Panc1 (cell line): ENCODE measurements at regions not wholly inside any gene's neighbourhood (a gene's known extent, or its start where the extent isn't known, plus 50 kb on each side); places are given as distances from the start of the nearest gene placed in this dataset.

Experiments used
- ATAC-seq: fragments of 200-7000 bp; cut with Tn5 transposase; 2 replicates; pipeline ENCODE4 v1.9.1; 2020; ENCODE audit warnings: mild to moderate bottlenecking, moderate library complexity
- BruUV-seq: library from RNA; stranded (reverse); fragments of 400-500 nt; replicated peaks from 2 replicates; lab custom pipeline; 2021; lab: Mats Ljungman, UMichigan
- CTCF ChIA-PET: fragments of 300-600 bp; sonication (Branson Sonifier 250); formaldehyde crosslinking; loops from one replicate; lab custom pipeline; 2022; ENCODE audit warnings: antibody characterized with exemption; lab: Charles Lee
- POLR2A ChIA-PET: fragments of 300-600 bp; sonication (Branson Sonifier 250); formaldehyde crosslinking; loops from one replicate; lab custom pipeline; 2022; ENCODE audit warnings: antibody characterized with exemption; lab: Charles Lee
- DNase-seq: peaks from one replicate; pipeline ENCODE4 v3.0.0-alpha.2; 2010; ENCODE audit warnings: low read depth, low spot score
- H3K27ac ChIP-seq: 2 replicates; pipeline ENCODE4 v1.5.1; 2011; ENCODE audit warnings: mild to moderate bottlenecking, low read length, inconsistent platforms
- H3K27me3 ChIP-seq: fragments of 200-500 bp; sonication (Bioruptor generic); 2 replicates; pipeline ENCODE4 v1.6.0; 2014; ENCODE audit warnings: low read length, inconsistent platforms; ENCODE audit not compliant: control insufficient read depth, insufficient read depth
- H3K36me3 ChIP-seq: fragments of 200-500 bp; sonication (Bioruptor generic); 2 replicates; pipeline ENCODE4 v1.5.1; 2014; ENCODE audit warnings: inconsistent platforms, mild to moderate bottlenecking, low read length, moderate library complexity; ENCODE audit not compliant: control insufficient read depth, insufficient read depth
- H3K4me1 ChIP-seq: 2 replicates; pipeline ENCODE4 v1.5.1; 2011; ENCODE audit warnings: inconsistent platforms, mild to moderate bottlenecking, low read length, moderate library complexity; ENCODE audit not compliant: control insufficient read depth, insufficient read depth
- H3K4me3 ChIP-seq, 2 experiments: 2 replicates each; pipeline ENCODE4 v1.5.1; 2011 to 2012; ENCODE audit warnings: low read depth in 2 of 2, low read length in 2 of 2, mild to moderate bottlenecking in 2 of 2, inconsistent platforms in 1 of 2, moderate library complexity in 1 of 2
- H3K9me3 ChIP-seq: fragments of 200-500 bp; sonication (Bioruptor generic); 2 replicates; pipeline ENCODE4 v1.5.1; 2014; ENCODE audit warnings: low read depth, mild to moderate bottlenecking, inconsistent platforms, low read length, moderate library complexity; ENCODE audit not compliant: control insufficient read depth, insufficient read depth
- CTCF ChIP-seq: fragments of 450-650 bp; IDR thresholded peaks from 2 replicates; pipeline ENCODE4 v1.5.1; 2017; ENCODE audit warnings: mild to moderate bottlenecking
- POLR2AphosphoS5 ChIP-seq: IDR thresholded peaks from 2 replicates; pipeline ENCODE4 v1.6.1; 2012; ENCODE audit warnings: mild to moderate bottlenecking, low read depth, low read length, moderate library complexity
- REST ChIP-seq, 2 experiments: IDR thresholded peaks; 2 replicates each; pipeline ENCODE4 v1.6.1; 2011 to 2012; ENCODE audit warnings: low read depth in 2 of 2, control low read depth in 1 of 2, low read length in 1 of 2, mild to moderate bottlenecking in 1 of 2, moderate library complexity in 1 of 2; ENCODE audit not compliant: insufficient read depth in 1 of 2
- SIN3A ChIP-seq: IDR thresholded peaks from 2 replicates; pipeline ENCODE4 v1.6.1; 2012; ENCODE audit warnings: low read depth, mild to moderate bottlenecking, low read length, moderate library complexity, borderline replicate concordance; ENCODE audit not compliant: insufficient read depth
- TCF7L2 ChIP-seq: IDR thresholded peaks from 2 replicates; pipeline ENCODE4 v1.6.1; 2011; ENCODE audit warnings: mild to moderate bottlenecking, low read depth, low read length, inconsistent platforms
- in situ Hi-C: cut with HindIII; loops from 2 replicates; pipeline ENCODE4 v1.10.0; 2016; ENCODE audit warnings: low sequenced_read_pairs, low pct_unique_long_range_greater_than_20kb
- intact Hi-C: fragments of 100-400 bp; cut with micrococcal nuclease; formaldehyde crosslinking; loops from one replicate; pipeline ENCODE4 v1.10.0; 2022; ENCODE audit not compliant: unreplicated experiment

GRCh38 chr5:135130261-135131215 is 96.5 kb upstream of the PITX1 start:
- TF ChIP-seq REST (IDR thresholded peaks at IDR 0.05; ENCODE audit: insufficient read depth in 1 of 2, low read depth in 2 of 2, low read length in 1 of 2) (no peak), POLR2AphosphoS5 (no peak), SIN3A (no peak), TCF7L2 (no peak), CTCF (no peak)
- no peaks in the 10 kb centered on the region for H3K4me1 ChIP-seq
- ChIA-PET POLR2A (no interaction called here), CTCF (no interaction called here)
- no peak overlapping the region for H3K4me3 ChIP-seq
- intact Hi-C loops (no loop called here), in situ Hi-C loops (no loop called here)
- H3K27ac ChIP-seq = no peak overlapping the region
- H3K27me3 ChIP-seq = no peaks in the 10 kb centered on the region
- no peak for DNase-seq
- no peak for ATAC-seq
- no TSS peak for BruUV-seq
- no peaks in the 10 kb centered on the region for H3K9me3 ChIP-seq
- H3K36me3 ChIP-seq = no peaks in the 10 kb centered on the region

- Histone ChIP-seq H3K36me3 (no peaks in the 10 kb centered on the region), H3K9me3 (no peaks in the 10 kb centered on the region), H3K27ac (no peak overlapping the region), H3K4me1 (no peaks in the 10 kb centered on the region), H3K27me3 (no peaks in the 10 kb centered on the region), H3K4me3 (no peak overlapping the region)
- ATAC-seq = no peak
- DNase-seq = no peak
- in situ Hi-C loops = no loop called here
- CTCF ChIA-PET = no interaction called here
- intact Hi-C loops = no loop called here
- POLR2A ChIA-PET = no interaction called here
- BruUV-seq = no TSS peak
- TF ChIP-seq POLR2AphosphoS5 (no peak), CTCF (no peak), TCF7L2 (no peak), SIN3A (no peak)
These were observed 95.3 kb upstream of the PITX1 start for GRCh38 chr5:135129307-135129706.
